Natural killer cell treated with Interleukin-12 subunit alpha and Interleukin-12 subunit beta and Interleukin-15 and Interleukin-18, amount 100 ng/mL, for 72 hours (primary cell): ENCODE measurements at regions not wholly inside any gene's neighbourhood (a gene's known extent, or its start where the extent isn't known, plus 50 kb on each side); places are given as distances from the start of the nearest gene placed in this dataset.

Experiments used
- ATAC-seq, 2 donors: fragments of 150-1000 bp; cut with Tn5 transposase in 1 of 2; sonication (Bioruptor Pico), chemical (Tn5 transposase) in 1 of 2; 2 replicates each; pipeline ENCODE4 v1.10.0; 2021
- DNase-seq: peaks from one replicate; pipeline ENCODE4 v3.0.0; 2022; ENCODE audit warnings: low spot score
- H3K27ac Mint-ChIP-seq, 2 donors: 1 replicate in 1 of 2; 2 replicates in 1 of 2; pipeline ENCODE4 v1.8.0; 2022; ENCODE audit warnings: mixed read lengths in 2 of 2, mild to moderate bottlenecking in 1 of 2, moderate library complexity in 1 of 2
- H3K27me3 Mint-ChIP-seq, 2 donors: 1 replicate in 1 of 2; 2 replicates in 1 of 2; pipeline ENCODE4 v1.8.0; 2022; ENCODE audit warnings: mixed read lengths in 2 of 2
- H3K36me3 Mint-ChIP-seq: one replicate; pipeline ENCODE4 v1.8.0; 2022; ENCODE audit warnings: mixed read lengths
- H3K4me1 Mint-ChIP-seq, 2 donors: 1 replicate in 1 of 2; 2 replicates in 1 of 2; pipeline ENCODE4 v1.8.0; 2022; ENCODE audit warnings: low read depth in 2 of 2, mixed read lengths in 2 of 2, mild to moderate bottlenecking in 1 of 2
- H3K4me3 Mint-ChIP-seq: one replicate; pipeline ENCODE4 v1.8.0; 2022; ENCODE audit warnings: mixed read lengths
- H3K9me3 Mint-ChIP-seq: 2 replicates; pipeline ENCODE4 v1.8.0; 2022; ENCODE audit warnings: mixed read lengths

- no peak overlapping the region for H3K27ac Mint-ChIP-seq
- no peaks in the 10 kb centered on the region for H3K27me3 Mint-ChIP-seq
- ATAC-seq: no peak
- no peaks in the 10 kb centered on the region for H3K4me1 Mint-ChIP-seq
- peaks cover 10% of the 10 kb centered on the region for H3K9me3 Mint-ChIP-seq
- H3K36me3 Mint-ChIP-seq: peaks cover 4% of the 10 kb centered on the region
- DNase-seq: no peak
- H3K4me3 Mint-ChIP-seq: no peak overlapping the region
These were observed 100.9 kb upstream of the CPNE8 start for GRCh38 chr12:39006286-39006685.

- H3K4me3 Mint-ChIP-seq: no peak overlapping the region
- no peaks in the 10 kb centered on the region for H3K27me3 Mint-ChIP-seq
- H3K27ac Mint-ChIP-seq: no peak overlapping the region
- no peaks in the 10 kb centered on the region for H3K4me1 Mint-ChIP-seq
- H3K9me3 Mint-ChIP-seq: peaks cover 10% of the 10 kb centered on the region
- ATAC-seq (no peak), DNase-seq (no peak)
- peaks cover 4% of the 10 kb centered on the region for H3K36me3 Mint-ChIP-seq
These were observed 100.3 kb upstream of the CPNE8 start for GRCh38 chr12:39005671-39006070.

GRCh38 chr12:39003541-39004155 is 98.3 kb upstream of the CPNE8 start:
- DNase-seq: no peak
- H3K9me3 Mint-ChIP-seq: peaks cover 10% of the 10 kb centered on the region
- H3K4me1 Mint-ChIP-seq: no peaks in the 10 kb centered on the region
- no peak for ATAC-seq
- H3K36me3 Mint-ChIP-seq: peaks cover 4% of the 10 kb centered on the region
- no peaks in the 10 kb centered on the region for H3K27me3 Mint-ChIP-seq
- no peak overlapping the region for H3K27ac Mint-ChIP-seq
- H3K4me3 Mint-ChIP-seq: no peak overlapping the region

GRCh38 chr12:39000370-39000769 is 95.0 kb upstream of the CPNE8 start:
- Mint-ChIP-seq H3K36me3 (no peaks in the 10 kb centered on the region), H3K9me3 (peaks cover 4% of the 10 kb centered on the region), H3K4me3 (no peak overlapping the region), H3K27ac (no peak overlapping the region), H3K27me3 (no peaks in the 10 kb centered on the region), H3K4me1 (no peaks in the 10 kb centered on the region)
- ATAC-seq (no peak), DNase-seq (no peak)

GRCh38 chr12:38998887-38999482 is 93.6 kb upstream of the CPNE8 start:
- H3K27ac Mint-ChIP-seq: no peak overlapping the region
- H3K27me3 Mint-ChIP-seq: no peaks in the 10 kb centered on the region
- H3K9me3 Mint-ChIP-seq: peaks cover 4% of the 10 kb centered on the region
- H3K4me1 Mint-ChIP-seq: no peaks in the 10 kb centered on the region
- DNase-seq (no peak), ATAC-seq (no peak)
- H3K4me3 Mint-ChIP-seq: no peak overlapping the region
- no peaks in the 10 kb centered on the region for H3K36me3 Mint-ChIP-seq

- Mint-ChIP-seq H3K27me3 (no peaks in the 10 kb centered on the region), H3K27ac (no peak overlapping the region), H3K4me3 (no peak overlapping the region), H3K4me1 (no peaks in the 10 kb centered on the region), H3K9me3 (no peaks in the 10 kb centered on the region), H3K36me3 (no peaks in the 10 kb centered on the region)
- no peak for ATAC-seq
- DNase-seq: no peak
These were observed 89.9 kb upstream of the CPNE8 start for GRCh38 chr12:38995249-38995648.

- Mint-ChIP-seq H3K4me1 (no peaks in the 10 kb centered on the region), H3K9me3 (peaks cover 14% of the 10 kb centered on the region), H3K27ac (no peak overlapping the region), H3K36me3 (peaks cover 6% of the 10 kb centered on the region), H3K27me3 (no peaks in the 10 kb centered on the region), H3K4me3 (no peak overlapping the region)
- no peak for DNase-seq
- ATAC-seq: no peak
These were observed 80.6 kb upstream of the CPNE8 start for GRCh38 chr12:38985961-38986360.

- DNase-seq (no peak), ATAC-seq (no peak)
- no peak overlapping the region for H3K27ac Mint-ChIP-seq
- no peaks in the 10 kb centered on the region for H3K4me1 Mint-ChIP-seq
- peaks cover 6% of the 10 kb centered on the region for H3K36me3 Mint-ChIP-seq
- H3K27me3 Mint-ChIP-seq: no peaks in the 10 kb centered on the region
- H3K9me3 Mint-ChIP-seq: peaks cover 14% of the 10 kb centered on the region
- H3K4me3 Mint-ChIP-seq: no peak overlapping the region
These were observed 79.0 kb upstream of the CPNE8 start for GRCh38 chr12:38984388-38984787.

- peaks cover 14% of the 10 kb centered on the region for H3K9me3 Mint-ChIP-seq
These were observed 77.8 kb upstream of the CPNE8 start for GRCh38 chr12:38983117-38983571.

GRCh38 chr12:38977132-38977531 is 71.7 kb upstream of the CPNE8 start:
- H3K9me3 Mint-ChIP-seq: peaks cover 17% of the 10 kb centered on the region
- no peak overlapping the region for H3K27ac Mint-ChIP-seq
- peaks cover 4% of the 10 kb centered on the region for H3K36me3 Mint-ChIP-seq
- ATAC-seq: no peak
- H3K4me3 Mint-ChIP-seq: no peak overlapping the region
- no peaks in the 10 kb centered on the region for H3K4me1 Mint-ChIP-seq
- H3K27me3 Mint-ChIP-seq: peaks cover 0 to 9% of the 10 kb centered on the region in 2 donors
- DNase-seq: no peak

More at GRCh38 chr12:38983117-38983571, 77.8 kb upstream of the CPNE8 start:
- Mint-ChIP-seq H3K27ac (no peak overlapping the region), H3K36me3 (peaks cover 6% of the 10 kb centered on the region), H3K4me3 (no peak overlapping the region), H3K4me1 (no peaks in the 10 kb centered on the region), H3K27me3 (no peaks in the 10 kb centered on the region)
- no peak for ATAC-seq
- no peak for DNase-seq

GRCh38 chr12:38969706-38970105 is 64.3 kb upstream of the CPNE8 start:
- Mint-ChIP-seq H3K4me1 (no peaks in the 10 kb centered on the region), H3K36me3 (peaks cover 4% of the 10 kb centered on the region), H3K27me3 (peaks cover 0 to 9% of the 10 kb centered on the region in 2 donors), H3K9me3 (peaks cover 15% of the 10 kb centered on the region), H3K4me3 (no peak overlapping the region), H3K27ac (no peak overlapping the region)
- DNase-seq (no peak), ATAC-seq (no peak)

GRCh38 chr12:38961683-38962082 is 56.3 kb upstream of the CPNE8 start:
- no peak for DNase-seq
- H3K27me3 Mint-ChIP-seq: no peaks in the 10 kb centered on the region
- no peaks in the 10 kb centered on the region for H3K9me3 Mint-ChIP-seq
- H3K36me3 Mint-ChIP-seq: no peaks in the 10 kb centered on the region
- H3K27ac Mint-ChIP-seq: no peak overlapping the region
- ATAC-seq: no peak
- H3K4me3 Mint-ChIP-seq: no peak overlapping the region
- H3K4me1 Mint-ChIP-seq: no peaks in the 10 kb centered on the region

- Mint-ChIP-seq H3K9me3 (no peaks in the 10 kb centered on the region), H3K4me1 (no peaks in the 10 kb centered on the region), H3K4me3 (no peak overlapping the region), H3K36me3 (no peaks in the 10 kb centered on the region), H3K27me3 (no peaks in the 10 kb centered on the region), H3K27ac (no peak overlapping the region)
- ATAC-seq (no peak), DNase-seq (no peak)
These were observed 55.6 kb upstream of the CPNE8 start for GRCh38 chr12:38961012-38961411.

- Mint-ChIP-seq H3K36me3 (no peaks in the 10 kb centered on the region), H3K27ac (no peak overlapping the region)
- no peak for ATAC-seq
These were observed 50.9 kb upstream of the CPNE8 start for GRCh38 chr12:38956337-38956736.

More at GRCh38 chr12:38956337-38956736, 50.9 kb upstream of the CPNE8 start:
- Mint-ChIP-seq H3K9me3 (no peaks in the 10 kb centered on the region), H3K4me1 (no peaks in the 10 kb centered on the region), H3K27me3 (no peaks in the 10 kb centered on the region), H3K4me3 (no peak overlapping the region)
- DNase-seq: no peak
